ENCODE measurements at regions not wholly inside any gene's neighbourhood (a gene's known extent, or its start where the extent isn't known, plus 50 kb on each side); places are given as distances from the start of the nearest gene placed in this dataset.

- Histone ChIP-seq H3K4me3 (ENCODE audit: low read depth, low read length) (no peak overlapping the region), H3K9me3 (ENCODE audit: control insufficient read depth, insufficient read depth, low read depth, low read length) (no peaks in the 10 kb centered on the region), H3K36me3 (ENCODE audit: control insufficient read depth in 2 of 2, insufficient read depth in 1 of 2, low read length in 2 of 2) (no peaks in the 10 kb centered on the region), H3K4me1 (ENCODE audit: control insufficient read depth, insufficient read depth, low read length) (no peaks in the 10 kb centered on the region), H3K27ac (ENCODE audit: extremely low read depth, low read depth, low read length) (no peak overlapping the region)
- CTCF ChIA-PET: interaction anchor here (0.7 to 1.1 kb wide), 2 partner anchors 60 to 725 kb away, joined by 3 read pairs; no protein-coding TSS in a partner anchor
- TF ChIP-seq HIC1 (tag by site-specific recombination; IDR thresholded peaks at IDR 0.05): no peak
- no peak for TF ChIP-seq ZNF843 (tag by site-specific recombination; IDR thresholded peaks at IDR 0.05)
- TF ChIP-seq SP2 (tag by site-specific recombination; IDR thresholded peaks at IDR 0.05): no peak
- TF ChIP-seq ZNF423 (tag by site-specific recombination; IDR thresholded peaks at IDR 0.05): no peak
- TF ChIP-seq ZNF701 (tag by site-specific recombination; IDR thresholded peaks at IDR 0.05): no peak
- TF ChIP-seq ZSCAN23 (tag by site-specific recombination; IDR thresholded peaks at IDR 0.05): no peak
- no peak for TF ChIP-seq ZNF449 (tag by site-specific recombination; IDR thresholded peaks at IDR 0.05)
- TF ChIP-seq ZFP37 (tag by site-specific recombination; IDR thresholded peaks at IDR 0.05): no peak
- no peak for TF ChIP-seq ZNF670 (tag by site-specific recombination; IDR thresholded peaks at IDR 0.05; ENCODE audit: low read depth)
- no peak for TF ChIP-seq ZNF366 (tag by site-specific recombination; conservative IDR thresholded peaks at IDR 0.05)
- no peak for TF ChIP-seq ZNF274 (IDR thresholded peaks at IDR 0.05; ENCODE audit: low read length)
- no peak for TF ChIP-seq ZNF274 (tag by site-specific recombination; IDR thresholded peaks at IDR 0.05; ENCODE audit: borderline replicate concordance)
- no peak for TF ChIP-seq ZNF350 (tag by site-specific recombination; IDR thresholded peaks at IDR 0.05)
- no peak for TF ChIP-seq ZNF2 (tag by site-specific recombination; IDR thresholded peaks at IDR 0.05)
- no peak for TF ChIP-seq PRDM2 (tag by site-specific recombination; IDR thresholded peaks at IDR 0.05; ENCODE audit: borderline replicate concordance)
- POLR2A ChIA-PET: no interaction called here
Measured at GRCh38 chr14:37650356-37651037, 55.1 kb downstream of the TTC6 start.

GRCh38 chr14:37652042-37652441, 56.6 kb downstream of the TTC6 start:
- Histone ChIP-seq H3K4me1 (ENCODE audit: control insufficient read depth, insufficient read depth, low read length) (no peaks in the 10 kb centered on the region), H3K4me3 (ENCODE audit: low read depth, low read length) (no peak overlapping the region), H3K9me3 (ENCODE audit: control insufficient read depth, insufficient read depth, low read depth, low read length) (no peaks in the 10 kb centered on the region), H3K36me3 (ENCODE audit: control insufficient read depth in 2 of 2, insufficient read depth in 1 of 2, low read length in 2 of 2) (no peaks in the 10 kb centered on the region), H3K27ac (ENCODE audit: extremely low read depth, low read depth, low read length) (no peak overlapping the region)
- ChIA-PET CTCF (interaction anchor here (0.5 kb wide), 1 partner anchor 61 kb away, joined by 3 read pairs; no protein-coding TSS in a partner anchor), POLR2A (no interaction called here)
- TF ChIP-seq ZNF518A (tag by site-specific recombination; conservative IDR thresholded peaks at IDR 0.05; ENCODE audit: low read depth) (no peak), ZNF777 (tag by site-specific recombination; IDR thresholded peaks at IDR 0.05; ENCODE audit: borderline replicate concordance) (no peak)
